NCI-H2227 (cell line): ENCODE measurements at regions not wholly inside any gene's neighbourhood (a gene's known extent, or its start where the extent isn't known, plus 50 kb on each side); places are given as distances from the start of the nearest gene placed in this dataset.

Experiments
- DNase-seq: peaks from one replicate; lab custom pipeline; 2025; ENCODE audit not compliant: unreplicated experiment; lab: John Stamatoyannopoulos, UW

- DNase-seq, result no peak
Measured at GRCh38 chr10:2475711-2476217, 591.6 kb upstream of the PFKP start.

- no peak for DNase-seq
Measured at GRCh38 chr10:2471811-2472210, 595.5 kb upstream of the PFKP start.

GRCh38 chr10:2469802-2470201, 597.5 kb upstream of the PFKP start:
- no peak for DNase-seq

- no peak for DNase-seq
Measured at GRCh38 chr10:2464483-2464882, 602.9 kb upstream of the PFKP start.

GRCh38 chr10:2463316-2463715, 604.0 kb upstream of the PFKP start:
- no peak for DNase-seq

- no peak for DNase-seq
Measured at GRCh38 chr10:2462581-2462980, 604.8 kb upstream of the PFKP start.

- DNase-seq, result no peak
Measured at GRCh38 chr10:2460812-2461211, 606.5 kb upstream of the PFKP start.

- DNase-seq, result no peak
Measured at GRCh38 chr10:2459713-2460112, 607.6 kb upstream of the PFKP start.

GRCh38 chr10:2456834-2457233, 610.5 kb upstream of the PFKP start:
- no peak for DNase-seq

- no peak for DNase-seq
Measured at GRCh38 chr10:2445370-2445769, 622.0 kb upstream of the PFKP start.

- DNase-seq, result no peak
Measured at GRCh38 chr10:2439983-2440382, 627.4 kb upstream of the PFKP start.

GRCh38 chr10:2439000-2439399, 628.3 kb upstream of the PFKP start:
- no peak for DNase-seq

GRCh38 chr10:2438248-2438939, 629.0 kb upstream of the PFKP start:
- DNase-seq, result no peak

GRCh38 chr10:2436933-2437332, 630.4 kb upstream of the PFKP start:
- no peak for DNase-seq

- DNase-seq, result no peak
Measured at GRCh38 chr10:2431961-2432360, 635.4 kb upstream of the PFKP start.

- DNase-seq, result no peak
Measured at GRCh38 chr10:2427412-2427811, 639.9 kb upstream of the PFKP start.

GRCh38 chr10:2425320-2425719, 642.0 kb upstream of the PFKP start:
- DNase-seq, result no peak

- no peak for DNase-seq
Measured at GRCh38 chr10:2414562-2414961, 652.8 kb upstream of the PFKP start.

GRCh38 chr10:2414039-2414438, 653.3 kb upstream of the PFKP start:
- no peak for DNase-seq

- no peak for DNase-seq
Measured at GRCh38 chr10:2410049-2410448, 657.3 kb upstream of the PFKP start.

- no peak for DNase-seq
Measured at GRCh38 chr10:2401459-2401858, 664.1 kb upstream of the ADARB2 start.

- DNase-seq, result no peak
Measured at GRCh38 chr10:2399482-2399881, 662.2 kb upstream of the ADARB2 start.

GRCh38 chr10:2392145-2392812, 655.0 kb upstream of the ADARB2 start:
- DNase-seq, result no peak
